LNCaP clone FGC (cell line): ENCODE measurements at regions not wholly inside any gene's neighbourhood (a gene's known extent, or its start where the extent isn't known, plus 50 kb on each side); places are given as distances from the start of the nearest gene placed in this dataset.

Experiments used
- DNase-seq: peaks from one replicate; pipeline ENCODE4 v3.0.0-alpha.2; 2011; ENCODE audit warnings: low read depth
- H3K4me3 ChIP-seq: 2 replicates; pipeline ENCODE4 v1.5.1; 2011; ENCODE audit warnings: mild to moderate bottlenecking, low read depth, low read length, control low read depth
- TF ChIP-seq, protein P1 (sequence below): IDR thresholded peaks from 2 replicates; pipeline ENCODE4 v1.5.1; 2012; ENCODE audit warnings: mild to moderate bottlenecking; ENCODE audit not compliant: control insufficient read depth, insufficient read depth; ENCODE audit errors: extremely low read depth

DNA sequence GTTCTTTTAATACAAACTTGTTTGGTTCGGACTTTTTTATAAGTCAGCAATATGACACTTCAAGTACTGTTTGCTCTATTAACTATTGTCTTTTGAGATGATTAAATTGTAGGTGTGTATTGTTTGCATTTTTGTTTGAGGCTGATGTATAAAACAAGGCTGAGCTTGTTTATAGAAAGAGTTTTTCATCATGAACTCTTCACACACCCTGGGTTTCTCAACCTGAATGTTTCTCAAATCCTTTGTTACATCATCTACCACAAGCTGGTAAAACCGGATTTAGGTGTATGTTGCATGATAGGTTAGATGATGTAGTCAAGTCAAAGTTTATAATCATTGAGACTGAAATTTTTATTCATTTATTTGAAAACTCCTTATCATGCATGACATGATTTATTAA lies 335.2 kb upstream of the LRATD1 start:
- peak; percentile 21 for DNase-seq
- TF ChIP-seq, protein P1, sequence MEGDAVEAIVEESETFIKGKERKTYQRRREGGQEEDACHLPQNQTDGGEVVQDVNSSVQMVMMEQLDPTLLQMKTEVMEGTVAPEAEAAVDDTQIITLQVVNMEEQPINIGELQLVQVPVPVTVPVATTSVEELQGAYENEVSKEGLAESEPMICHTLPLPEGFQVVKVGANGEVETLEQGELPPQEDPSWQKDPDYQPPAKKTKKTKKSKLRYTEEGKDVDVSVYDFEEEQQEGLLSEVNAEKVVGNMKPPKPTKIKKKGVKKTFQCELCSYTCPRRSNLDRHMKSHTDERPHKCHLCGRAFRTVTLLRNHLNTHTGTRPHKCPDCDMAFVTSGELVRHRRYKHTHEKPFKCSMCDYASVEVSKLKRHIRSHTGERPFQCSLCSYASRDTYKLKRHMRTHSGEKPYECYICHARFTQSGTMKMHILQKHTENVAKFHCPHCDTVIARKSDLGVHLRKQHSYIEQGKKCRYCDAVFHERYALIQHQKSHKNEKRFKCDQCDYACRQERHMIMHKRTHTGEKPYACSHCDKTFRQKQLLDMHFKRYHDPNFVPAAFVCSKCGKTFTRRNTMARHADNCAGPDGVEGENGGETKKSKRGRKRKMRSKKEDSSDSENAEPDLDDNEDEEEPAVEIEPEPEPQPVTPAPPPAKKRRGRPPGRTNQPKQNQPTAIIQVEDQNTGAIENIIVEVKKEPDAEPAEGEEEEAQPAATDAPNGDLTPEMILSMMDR: no peak
- no peak overlapping the region for H3K4me3 ChIP-seq

DNA sequence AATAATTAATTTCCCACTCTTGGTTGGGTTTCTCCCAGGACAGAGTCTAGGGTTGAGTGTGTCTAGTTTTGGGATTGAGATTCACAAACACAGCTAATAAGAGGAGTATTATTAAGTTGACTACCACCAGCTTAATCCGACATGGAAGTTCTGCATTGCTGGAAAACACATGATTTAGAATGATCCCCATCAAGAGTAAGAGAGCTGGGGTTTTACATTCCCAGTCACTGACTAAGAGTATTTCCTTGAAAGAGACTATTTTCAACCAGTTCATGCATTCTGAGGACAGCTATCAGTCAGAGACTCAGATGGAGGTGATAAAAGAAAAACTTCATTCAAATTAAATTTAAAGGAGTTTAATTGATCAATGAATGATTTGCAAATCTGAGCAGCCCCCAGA lies 334.6 kb upstream of the LRATD1 start:
- DNase-seq: no peak
- no peak overlapping the region for H3K4me3 ChIP-seq
- TF ChIP-seq, protein P1: no peak

- H3K4me3 ChIP-seq: no peak overlapping the region
- no peak for DNase-seq
- TF ChIP-seq, protein P1: no peak
Measured at GRCh38 chr2:14301331-14301730, 331.2 kb upstream of the LRATD1 start.

DNA sequence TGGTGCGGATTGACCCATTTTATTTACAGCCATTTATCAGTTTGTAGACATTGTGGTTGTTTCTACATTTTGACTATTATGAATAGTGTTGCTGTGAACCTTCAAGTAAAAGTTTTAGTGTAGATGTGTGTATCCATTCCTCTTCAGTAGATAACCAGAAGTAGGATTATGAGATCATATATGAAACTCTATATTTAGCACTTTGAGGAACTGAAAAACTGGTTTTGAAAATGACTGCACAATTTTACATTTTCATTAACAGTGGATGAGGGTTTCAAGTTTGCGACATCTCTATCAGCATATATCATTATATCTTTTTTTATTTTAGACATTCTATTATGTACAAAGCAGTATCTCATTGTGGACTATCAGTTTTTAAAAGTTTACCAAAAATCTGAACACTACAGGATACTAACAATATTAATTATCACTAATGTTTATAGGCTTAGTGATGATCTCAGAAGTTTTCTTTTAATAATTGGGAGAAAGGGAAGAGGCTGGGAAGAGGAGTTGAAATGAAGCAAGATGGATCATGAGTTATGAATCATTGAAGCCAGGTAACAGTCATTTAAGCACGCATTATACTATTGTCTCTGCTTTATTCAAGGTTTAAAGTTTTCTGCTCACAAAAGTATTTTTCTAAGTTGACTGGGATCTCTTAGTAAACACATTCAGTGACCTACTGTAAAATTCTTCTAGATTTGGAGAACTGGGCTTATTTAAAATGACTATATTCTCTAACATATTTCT lies 329.0 kb upstream of the LRATD1 start:
- no peak overlapping the region for H3K4me3 ChIP-seq
- TF ChIP-seq, protein P1: no peak
- DNase-seq: no peak

DNA sequence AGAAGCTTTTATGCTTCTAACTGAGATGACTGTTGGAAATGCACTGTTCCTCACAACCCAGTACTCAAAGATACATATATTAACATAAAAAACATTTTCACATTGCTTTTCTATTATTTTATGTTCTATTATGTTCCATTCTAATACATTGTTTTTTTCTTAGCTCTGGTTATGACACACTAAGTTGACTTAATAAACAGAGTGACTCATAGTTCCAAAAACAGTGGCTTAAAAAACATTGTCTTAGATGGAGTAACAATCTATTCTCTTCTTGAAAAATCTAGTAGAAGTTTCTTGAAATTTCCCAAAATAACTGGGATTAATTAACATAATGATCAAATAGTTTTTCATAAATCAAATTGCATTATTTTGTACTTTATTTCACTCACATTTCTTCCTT lies 328.2 kb upstream of the LRATD1 start:
- TF ChIP-seq, protein P1: no peak
- no peak for DNase-seq

DNA sequence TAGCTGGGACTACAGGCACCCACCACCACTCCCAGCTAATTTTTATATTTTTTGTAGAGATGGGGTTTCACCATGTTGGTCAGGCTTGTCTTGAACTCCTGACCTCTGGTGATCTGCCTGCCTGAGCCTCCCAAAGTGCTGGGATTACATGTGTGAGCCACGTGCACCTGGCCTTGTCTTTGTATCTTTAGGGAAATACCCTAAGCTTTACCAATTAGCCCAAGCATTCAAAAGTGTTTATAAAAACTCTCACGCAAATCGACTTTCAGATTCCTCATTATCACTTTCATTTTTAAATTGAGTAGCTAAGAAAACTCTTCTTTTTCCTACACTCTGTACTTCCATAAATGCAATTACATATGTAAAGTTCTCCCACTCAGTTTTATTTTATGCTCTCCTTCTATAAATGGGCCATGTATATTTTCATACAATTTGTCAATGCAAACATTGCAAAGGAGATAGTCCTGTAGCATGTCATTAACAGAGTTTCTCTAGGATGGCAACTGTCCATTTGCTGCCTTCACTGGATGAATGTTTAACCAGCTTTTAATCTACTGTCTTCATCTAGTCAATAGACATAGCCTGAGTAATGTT lies 326.2 kb upstream of the LRATD1 start:
- DNase-seq: no peak
- H3K4me3 ChIP-seq: no peak overlapping the region
- TF ChIP-seq, protein P1: no peak

More for the DNA sequence above, 328.2 kb upstream of the LRATD1 start:
- no peak overlapping the region for H3K4me3 ChIP-seq
